Gastroesophageal sphincter (tissue), 3 donors: ENCODE measurements at regions not wholly inside any gene's neighbourhood (a gene's known extent, or its start where the extent isn't known, plus 50 kb on each side); places are given as distances from the start of the nearest gene placed in this dataset.

Source experiments
- CTCF ChIP-seq, 4 experiments: fragments of 200-600 bp in 2 of 4; fragments of 450-650 bp in 2 of 4; sonication (generic) in 1 of 4; IDR thresholded peaks; one replicate each; pipeline ENCODE4 v1.5.1; 2017 to 2019; ENCODE audit warnings: antibody characterized with exemption in 4 of 4, mild to moderate bottlenecking in 2 of 4, moderate library complexity in 2 of 4
- POLR2AphosphoS5 ChIP-seq: sonication (generic); formaldehyde crosslinking; IDR thresholded peaks from one replicate; pipeline ENCODE4 v1.6.1; 2017; ENCODE audit warnings: antibody characterized with exemption

- no peak for TF ChIP-seq CTCF (IDR thresholded peaks at IDR 0.05)
- TF ChIP-seq POLR2AphosphoS5: no peak
Measured at GRCh38 chr6:112501705-112502104, 154.6 kb downstream of the RFPL4B start.
